Iris pigment epithelial cell (primary cell): ENCODE measurements at regions not wholly inside any gene's neighbourhood (a gene's known extent, or its start where the extent isn't known, plus 50 kb on each side); places are given as distances from the start of the nearest gene placed in this dataset.
A peak's percentile ranks its signal among the peaks of the same experiment; 100 is the strongest.
"Not testable (repeated sequence)": the region's sequence is repeated elsewhere in the genome, so short reads cannot be mapped to it uniquely, and the experiment has no call there.

Experiments used
- DNase-seq: peaks from one replicate; pipeline ENCODE4 v3.0.0-alpha.2; 2011; ENCODE audit warnings: low read depth

- no peak for DNase-seq
These were observed 76.0 kb upstream of the H2AZ1 start for GRCh38 chr4:100026066-100026465.

- DNase-seq = no peak
These were observed 73.7 kb upstream of the H2AZ1 start for GRCh38 chr4:100023800-100024199.

GRCh38 chr4:100022792-100023222 lies 72.7 kb upstream of the H2AZ1 start:
- DNase-seq = no peak

GRCh38 chr4:100019821-100020220 lies 69.7 kb upstream of the H2AZ1 start:
- DNase-seq = no peak

- DNase-seq = peak; percentile 65
These were observed 67.7 kb upstream of the H2AZ1 start for GRCh38 chr4:100017637-100018310.

GRCh38 chr4:100016191-100016590 lies 66.1 kb upstream of the H2AZ1 start:
- DNase-seq = peak; percentile 86

GRCh38 chr4:100014616-100015015 lies 64.5 kb upstream of the H2AZ1 start:
- peak; percentile 68 for DNase-seq

GRCh38 chr4:100009490-100009889 lies 59.4 kb upstream of the H2AZ1 start:
- DNase-seq = no peak

- peak; percentile 95 for DNase-seq
These were observed 58.0 kb upstream of the H2AZ1 start for GRCh38 chr4:100008048-100008447.

- DNase-seq = not testable (repeated sequence)
These were observed 56.1 kb upstream of the H2AZ1 start for GRCh38 chr4:100006161-100006560.
